ENCODE measurements at regions not wholly inside any gene's neighbourhood (a gene's known extent, or its start where the extent isn't known, plus 50 kb on each side); places are given as distances from the start of the nearest gene placed in this dataset.

DNA sequence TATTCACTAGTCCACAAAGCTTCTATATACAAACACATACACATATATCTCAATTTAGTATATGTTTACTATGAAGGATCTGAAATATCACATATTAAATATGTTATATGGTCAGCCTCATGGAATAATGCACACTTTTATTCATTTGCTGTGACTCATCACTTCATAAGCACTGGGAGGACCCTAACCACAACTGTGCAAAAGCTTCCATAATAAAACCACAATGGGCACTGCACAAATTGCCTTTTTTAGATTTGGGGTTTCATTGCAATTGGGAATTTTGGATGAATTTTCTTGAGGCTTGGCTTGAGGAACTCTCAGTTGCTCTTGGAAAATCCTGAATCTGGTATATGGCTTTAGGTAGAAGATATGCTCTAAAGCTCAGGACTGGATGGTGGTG, 399.4 kb downstream of the C12orf75 start:
- peaks cover 2 to 7% (median 5%) of the 10 kb centered on the region in 3 donors for H3K27me3 Mint-ChIP-seq (ENCODE audit: low read depth in 3 of 3)

DNA sequence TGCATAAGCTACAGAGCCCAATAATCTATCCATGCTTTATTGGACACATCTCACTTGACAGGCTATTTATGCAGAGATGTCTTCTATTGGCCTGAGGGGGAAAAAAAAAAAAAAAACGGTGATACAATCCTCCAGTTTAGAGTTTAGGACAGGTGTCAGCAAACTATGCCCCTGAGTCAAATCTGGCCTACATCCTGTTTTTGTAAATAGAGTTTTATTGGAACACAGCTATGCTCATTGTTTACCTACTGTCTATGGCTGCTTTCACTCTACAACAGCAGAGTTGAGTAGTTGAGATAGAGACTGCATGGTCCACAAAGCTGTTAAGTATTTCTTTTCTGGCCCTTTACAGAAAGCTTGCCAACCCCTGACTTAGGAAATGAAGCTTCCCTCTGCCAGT, 403.1 kb downstream of the C12orf75 start:
- no peaks in the 10 kb centered on the region for H3K4me1 Mint-ChIP-seq
- no peaks in the 10 kb centered on the region for H3K36me3 Mint-ChIP-seq
- H3K4me3 Mint-ChIP-seq = no peak overlapping the region
- no peak for DNase-seq
- no peak overlapping the region for H3K9ac ChIP-seq (ENCODE audit: insufficient read depth, low read length, poor library complexity, severe bottlenecking)
- H3K4me1 ChIP-seq (ENCODE audit: control insufficient read depth in 1 of 2, insufficient read depth in 2 of 2, low read length in 2 of 2) = no peaks in the 10 kb centered on the region
- no peak overlapping the region for H3K4me2 ChIP-seq (replicated peaks; ENCODE audit: extremely low read depth, low read length, poor library complexity, severe bottlenecking)
- H2AFZ ChIP-seq (ENCODE audit: insufficient read depth, low read depth, low read length, poor library complexity, severe bottlenecking) = no peak overlapping the region
- intact Hi-C loops (cut with micrococcal nuclease) = no loop called here
- H4K20me1 ChIP-seq (ENCODE audit: insufficient read depth, low read length) = no peaks in the 10 kb centered on the region
- no peak overlapping the region for H3K4me3 ChIP-seq (replicated peaks in 1 of 3; ENCODE audit: low read depth in 2 of 3, low read length in 3 of 3)
- no CpG with 5 or more reads among the region's 1 CpG for WGBS (ENCODE audit: insufficient coverage)
- H3K79me2 ChIP-seq (ENCODE audit: insufficient read depth, low read length) = no peaks in the 10 kb centered on the region
- H3K27me3 ChIP-seq (ENCODE audit: control insufficient read depth in 2 of 2, insufficient read depth in 2 of 2, low read length in 2 of 2) = peaks cover 0 to 4% of the 10 kb centered on the region in 2 donors
- TF ChIP-seq CTCF (IDR thresholded peaks at IDR 0.05) = no peak
- no peak overlapping the region for H3K27ac ChIP-seq (ENCODE audit: low read depth in 1 of 2, low read length in 2 of 2)
- H3K36me3 ChIP-seq (replicated peaks in 1 of 2; ENCODE audit: control insufficient read depth in 1 of 2, insufficient read depth in 2 of 2, low read length in 2 of 2) = no peaks in the 10 kb centered on the region
- peaks cover 2 to 3% (median 3%) of the 10 kb centered on the region in 3 donors for H3K27me3 Mint-ChIP-seq (ENCODE audit: low read depth in 3 of 3)
- H3K27ac Mint-ChIP-seq = no peak overlapping the region
- no peaks in the 10 kb centered on the region for H3K9me3 ChIP-seq (replicated peaks in 1 of 2; ENCODE audit: control insufficient read depth in 1 of 2, insufficient read depth in 1 of 2, low read length in 2 of 2)
- no peaks in the 10 kb centered on the region for H3K9me3 Mint-ChIP-seq

More for the DNA sequence above, 399.4 kb downstream of the C12orf75 start:
- no peaks in the 10 kb centered on the region for H3K9me3 ChIP-seq (replicated peaks in 1 of 2; ENCODE audit: control insufficient read depth in 1 of 2, insufficient read depth in 1 of 2, low read length in 2 of 2)
- Mint-ChIP-seq H3K27ac (no peak overlapping the region), H3K4me3 (no peak overlapping the region), H3K36me3 (no peaks in the 10 kb centered on the region), H3K4me1 (no peaks in the 10 kb centered on the region), H3K9me3 (no peaks in the 10 kb centered on the region)
- DNase-seq = no peak
- H3K4me2 ChIP-seq (replicated peaks; ENCODE audit: extremely low read depth, low read length, poor library complexity, severe bottlenecking) = no peak overlapping the region
- no peaks in the 10 kb centered on the region for H4K20me1 ChIP-seq (ENCODE audit: insufficient read depth, low read length)
- TF ChIP-seq CTCF (IDR thresholded peaks at IDR 0.05) = no peak
- H3K27me3 ChIP-seq (ENCODE audit: control insufficient read depth in 2 of 2, insufficient read depth in 2 of 2, low read length in 2 of 2) = peaks cover 0 to 6% of the 10 kb centered on the region in 2 donors
- H3K4me3 ChIP-seq (replicated peaks in 1 of 3; ENCODE audit: low read depth in 2 of 3, low read length in 3 of 3) = no peak overlapping the region
- intact Hi-C loops (cut with micrococcal nuclease) = no loop called here
- H2AFZ ChIP-seq (ENCODE audit: insufficient read depth, low read depth, low read length, poor library complexity, severe bottlenecking) = no peak overlapping the region
- H3K4me1 ChIP-seq (ENCODE audit: control insufficient read depth in 1 of 2, insufficient read depth in 2 of 2, low read length in 2 of 2) = no peaks in the 10 kb centered on the region
- no peaks in the 10 kb centered on the region for H3K79me2 ChIP-seq (ENCODE audit: insufficient read depth, low read length)
- no peaks in the 10 kb centered on the region for H3K36me3 ChIP-seq (replicated peaks in 1 of 2; ENCODE audit: control insufficient read depth in 1 of 2, insufficient read depth in 2 of 2, low read length in 2 of 2)
- H3K9ac ChIP-seq (ENCODE audit: insufficient read depth, low read length, poor library complexity, severe bottlenecking) = no peak overlapping the region
- no peak overlapping the region for H3K27ac ChIP-seq (ENCODE audit: low read depth in 1 of 2, low read length in 2 of 2)
